Fibroblast of mammary gland (primary cell): ENCODE measurements at regions not wholly inside any gene's neighbourhood (a gene's known extent, or its start where the extent isn't known, plus 50 kb on each side); places are given as distances from the start of the nearest gene placed in this dataset.

Source experiments
- DNase-seq: peaks from one replicate; pipeline ENCODE4 v3.0.0-alpha.2; 2010; ENCODE audit warnings: low read depth
- H3K4me3 ChIP-seq: 2 replicates; pipeline ENCODE4 v1.5.1; 2011; ENCODE audit warnings: low read depth, mild to moderate bottlenecking, low read length, moderate library complexity; ENCODE audit not compliant: control insufficient read depth
- TF ChIP-seq, protein P1 (sequence below): conservative IDR thresholded peaks from 2 replicates; pipeline ENCODE4 v1.5.1; 2011; ENCODE audit warnings: low read depth, low read length, inconsistent platforms; ENCODE audit not compliant: control insufficient read depth, insufficient read depth

DNA sequence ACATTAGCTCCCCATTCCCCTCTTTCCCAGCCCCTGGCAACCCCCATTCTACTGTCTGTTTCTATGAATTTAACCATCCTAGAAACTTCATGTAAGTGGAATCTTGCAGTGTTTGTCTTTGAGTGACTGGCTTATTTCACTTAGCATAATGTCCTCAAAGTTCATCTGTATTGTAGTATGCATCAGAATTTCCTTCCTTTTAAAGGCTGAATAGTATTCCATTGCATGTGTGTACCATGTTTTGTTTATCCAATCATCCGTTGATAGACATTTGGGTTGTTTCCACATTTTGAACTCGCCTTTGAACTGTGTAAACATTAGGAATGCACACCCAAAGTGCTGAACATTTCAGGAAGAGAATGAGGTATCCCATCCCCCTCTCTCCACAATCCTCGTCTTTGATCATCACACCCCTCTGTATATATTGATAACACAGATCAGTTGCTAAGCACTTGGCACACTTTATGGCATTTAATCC lies 56.4 kb upstream of the PLAC1 start:
- H3K4me3 ChIP-seq = no peak overlapping the region
- DNase-seq = no peak
- TF ChIP-seq, protein P1, sequence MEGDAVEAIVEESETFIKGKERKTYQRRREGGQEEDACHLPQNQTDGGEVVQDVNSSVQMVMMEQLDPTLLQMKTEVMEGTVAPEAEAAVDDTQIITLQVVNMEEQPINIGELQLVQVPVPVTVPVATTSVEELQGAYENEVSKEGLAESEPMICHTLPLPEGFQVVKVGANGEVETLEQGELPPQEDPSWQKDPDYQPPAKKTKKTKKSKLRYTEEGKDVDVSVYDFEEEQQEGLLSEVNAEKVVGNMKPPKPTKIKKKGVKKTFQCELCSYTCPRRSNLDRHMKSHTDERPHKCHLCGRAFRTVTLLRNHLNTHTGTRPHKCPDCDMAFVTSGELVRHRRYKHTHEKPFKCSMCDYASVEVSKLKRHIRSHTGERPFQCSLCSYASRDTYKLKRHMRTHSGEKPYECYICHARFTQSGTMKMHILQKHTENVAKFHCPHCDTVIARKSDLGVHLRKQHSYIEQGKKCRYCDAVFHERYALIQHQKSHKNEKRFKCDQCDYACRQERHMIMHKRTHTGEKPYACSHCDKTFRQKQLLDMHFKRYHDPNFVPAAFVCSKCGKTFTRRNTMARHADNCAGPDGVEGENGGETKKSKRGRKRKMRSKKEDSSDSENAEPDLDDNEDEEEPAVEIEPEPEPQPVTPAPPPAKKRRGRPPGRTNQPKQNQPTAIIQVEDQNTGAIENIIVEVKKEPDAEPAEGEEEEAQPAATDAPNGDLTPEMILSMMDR = no peak

DNA sequence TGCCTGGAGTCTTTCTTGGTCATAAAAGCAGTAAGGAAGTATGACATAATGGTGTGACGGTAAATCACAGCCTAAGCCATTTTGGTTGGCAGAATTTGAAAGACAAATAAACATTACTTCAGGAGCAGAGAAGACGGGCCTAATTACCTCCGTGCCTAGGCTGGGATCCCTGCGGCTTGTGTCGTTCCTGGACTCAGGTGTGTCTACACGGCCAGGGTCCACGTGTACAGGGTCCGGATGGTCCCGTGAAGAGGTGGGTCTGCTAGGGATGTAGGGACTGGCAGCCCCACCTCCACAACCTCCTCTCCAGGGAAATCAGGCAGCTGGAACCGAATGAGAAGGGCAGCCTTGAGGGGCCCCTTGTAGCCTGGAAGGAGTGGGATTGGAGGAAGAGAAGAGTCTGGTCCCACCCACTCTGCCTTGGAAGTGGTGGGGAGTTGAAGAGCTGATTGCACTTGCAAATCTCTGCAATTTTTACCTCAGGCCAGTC lies 55.4 kb upstream of the PLAC1 start:
- no peak for DNase-seq
- H3K4me3 ChIP-seq = no peak overlapping the region
- TF ChIP-seq, protein P1 = no peak

DNA sequence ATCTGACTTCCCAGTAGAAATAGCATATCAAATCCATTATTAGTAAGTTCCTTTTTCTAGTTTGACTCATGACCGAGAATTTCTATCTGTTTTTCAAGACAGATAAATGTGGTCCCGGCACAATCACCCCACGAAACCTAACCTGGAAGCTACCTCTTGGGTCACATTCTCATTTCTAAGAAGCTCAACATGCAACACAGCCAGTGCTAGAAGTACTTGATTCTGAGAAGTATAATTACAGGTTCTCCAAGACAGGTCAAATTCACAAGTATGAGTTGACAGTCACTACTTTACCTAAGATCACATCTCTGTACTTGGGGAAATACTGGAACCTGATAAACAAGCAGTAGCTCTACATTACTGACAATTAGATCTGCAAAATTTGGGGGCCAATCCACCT lies 54.0 kb upstream of the PLAC1 start:
- TF ChIP-seq, protein P1 = no peak
- H3K4me3 ChIP-seq = no peak overlapping the region
- no peak for DNase-seq

DNA sequence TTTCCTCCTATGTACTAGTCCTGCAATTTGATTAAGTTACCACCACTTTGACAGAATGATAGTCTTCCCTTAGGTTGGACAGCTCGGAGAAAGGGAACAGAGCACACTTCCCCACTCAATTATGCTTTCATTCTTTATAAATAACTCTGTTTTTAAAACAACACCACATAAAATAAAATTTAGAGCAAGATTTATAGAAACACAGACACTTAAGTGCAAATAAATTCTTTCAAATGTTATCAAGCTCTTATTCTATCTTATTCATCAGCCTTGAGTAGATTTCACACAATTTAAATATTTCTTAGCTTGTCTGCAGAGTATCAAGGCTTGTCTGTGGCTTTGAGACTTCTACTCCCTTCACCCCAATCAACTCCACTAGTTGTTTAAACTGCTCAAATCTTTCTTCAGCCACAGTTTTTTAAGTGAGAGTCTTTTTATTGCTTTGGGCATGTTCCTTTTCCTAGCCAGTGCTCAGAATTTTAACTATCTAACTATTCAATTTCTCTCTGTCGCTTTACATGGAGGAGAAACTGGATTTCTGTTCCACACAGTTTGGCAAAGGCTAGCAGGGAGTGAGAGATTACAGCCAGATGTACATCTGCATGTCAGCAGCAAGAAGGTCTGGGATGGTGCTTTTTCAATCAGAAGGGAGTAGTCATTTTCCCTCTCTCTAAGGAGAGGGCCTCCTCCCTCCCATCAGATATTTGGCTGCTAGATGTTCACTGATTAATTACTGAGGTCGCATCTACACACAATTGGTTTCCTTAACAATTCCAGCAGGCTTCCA lies 53.1 kb upstream of the PLAC1 start:
- no peak overlapping the region for H3K4me3 ChIP-seq
- no peak for DNase-seq
- TF ChIP-seq, protein P1 = no peak
